HFFc6 (cell line): ENCODE measurements at regions not wholly inside any gene's neighbourhood (a gene's known extent, or its start where the extent isn't known, plus 50 kb on each side); places are given as distances from the start of the nearest gene placed in this dataset.

Experiments
- DNase-seq: peaks from one replicate; pipeline ENCODE4 v3.0.0-alpha.2; 2018
- H3K27ac Mint-ChIP-seq: 2 replicates; pipeline ENCODE4 v1.8.0; 2020; ENCODE audit warnings: mild to moderate bottlenecking, mixed read lengths
- H3K27me3 Mint-ChIP-seq: 2 replicates; pipeline ENCODE4 v1.8.0; 2021; ENCODE audit warnings: mild to moderate bottlenecking, moderate library complexity, mixed read lengths; ENCODE audit not compliant: insufficient read depth
- H3K36me3 Mint-ChIP-seq: 2 replicates; pipeline ENCODE4 v1.8.0; 2021; ENCODE audit warnings: low read depth, mixed read lengths
- H3K4me1 Mint-ChIP-seq: 2 replicates; pipeline ENCODE4 v1.8.0; 2020; ENCODE audit warnings: low read depth, mixed read lengths
- H3K4me3 Mint-ChIP-seq: 2 replicates; pipeline ENCODE4 v1.8.0; 2020; ENCODE audit warnings: mild to moderate bottlenecking, moderate library complexity, mixed read lengths
- H3K9me3 Mint-ChIP-seq: 2 replicates; pipeline ENCODE4 v1.8.0; 2020; ENCODE audit warnings: mild to moderate bottlenecking, mixed read lengths
- TF ChIP-seq, protein P1 (sequence below): fragments of 200-600 bp; sonication (generic); IDR thresholded peaks from 2 replicates; pipeline ENCODE4 v1.5.0; 2021; ENCODE audit warnings: antibody characterized with exemption, mild to moderate bottlenecking

DNA sequence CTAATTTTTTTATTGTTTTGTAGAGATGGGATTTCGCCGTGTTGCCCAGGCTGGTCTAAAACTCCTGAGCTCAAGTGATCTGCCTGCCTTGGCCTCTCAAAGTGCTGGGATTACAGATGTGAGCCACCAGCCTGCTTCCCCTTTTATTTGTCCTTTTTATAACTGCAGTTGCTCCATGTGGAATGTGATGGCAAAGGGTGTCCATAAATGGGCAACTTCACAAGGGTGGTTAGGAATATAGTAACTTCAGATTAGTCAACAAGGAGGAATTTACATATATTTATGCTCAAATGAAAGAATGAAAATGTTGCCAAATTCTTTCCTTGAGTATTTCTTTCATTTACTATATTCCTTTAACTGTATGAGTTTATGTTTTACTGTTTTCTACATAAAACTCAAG lies 182.9 kb downstream of the BACH1 start:
- H3K4me3 Mint-ChIP-seq, result no peak overlapping the region
- peaks cover 53% of the 10 kb centered on the region for H3K4me1 Mint-ChIP-seq
- no peaks in the 10 kb centered on the region; the same call in 1 of the 2 replicates for H3K27me3 Mint-ChIP-seq
- H3K36me3 Mint-ChIP-seq, result 0 out of 2 replicates have a peak, but pooled peaks cover 5% of the 10 kb centered on the region
- TF ChIP-seq, protein P1, sequence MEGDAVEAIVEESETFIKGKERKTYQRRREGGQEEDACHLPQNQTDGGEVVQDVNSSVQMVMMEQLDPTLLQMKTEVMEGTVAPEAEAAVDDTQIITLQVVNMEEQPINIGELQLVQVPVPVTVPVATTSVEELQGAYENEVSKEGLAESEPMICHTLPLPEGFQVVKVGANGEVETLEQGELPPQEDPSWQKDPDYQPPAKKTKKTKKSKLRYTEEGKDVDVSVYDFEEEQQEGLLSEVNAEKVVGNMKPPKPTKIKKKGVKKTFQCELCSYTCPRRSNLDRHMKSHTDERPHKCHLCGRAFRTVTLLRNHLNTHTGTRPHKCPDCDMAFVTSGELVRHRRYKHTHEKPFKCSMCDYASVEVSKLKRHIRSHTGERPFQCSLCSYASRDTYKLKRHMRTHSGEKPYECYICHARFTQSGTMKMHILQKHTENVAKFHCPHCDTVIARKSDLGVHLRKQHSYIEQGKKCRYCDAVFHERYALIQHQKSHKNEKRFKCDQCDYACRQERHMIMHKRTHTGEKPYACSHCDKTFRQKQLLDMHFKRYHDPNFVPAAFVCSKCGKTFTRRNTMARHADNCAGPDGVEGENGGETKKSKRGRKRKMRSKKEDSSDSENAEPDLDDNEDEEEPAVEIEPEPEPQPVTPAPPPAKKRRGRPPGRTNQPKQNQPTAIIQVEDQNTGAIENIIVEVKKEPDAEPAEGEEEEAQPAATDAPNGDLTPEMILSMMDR, result no peak
- H3K27ac Mint-ChIP-seq, result peak overlapping the region; percentile 32
- DNase-seq, result peak; percentile 43
- no peaks in the 10 kb centered on the region for H3K9me3 Mint-ChIP-seq

DNA sequence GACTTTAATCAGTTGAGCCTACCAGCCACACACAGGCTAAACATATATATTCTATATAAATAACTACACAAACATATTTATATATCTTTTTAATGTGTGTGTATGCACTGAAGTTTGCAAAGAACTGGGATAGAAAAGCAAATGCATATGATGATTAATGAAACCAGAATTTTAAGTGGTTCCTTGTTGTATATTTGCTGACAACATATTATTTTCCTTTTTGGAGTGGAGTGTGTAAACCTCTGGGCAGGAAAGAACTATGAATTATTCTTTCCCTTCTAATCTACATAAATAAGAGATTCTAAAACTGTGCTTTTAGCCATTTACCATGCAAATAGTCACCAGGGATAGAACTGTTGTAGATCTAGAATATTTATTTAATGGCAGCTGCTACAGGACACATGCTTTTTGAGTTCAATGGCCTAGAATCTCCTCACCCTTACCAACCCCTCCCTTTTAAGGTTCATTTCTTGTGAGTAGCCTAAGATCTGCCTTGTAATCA lies 187.6 kb downstream of the BACH1 start:
- no peaks in the 10 kb centered on the region for H3K36me3 Mint-ChIP-seq
- H3K9me3 Mint-ChIP-seq, result no peaks in the 10 kb centered on the region
- peaks cover 23% of the 10 kb centered on the region for H3K4me1 Mint-ChIP-seq
- H3K4me3 Mint-ChIP-seq, result no peak overlapping the region
- TF ChIP-seq, protein P1, result no peak
- no peak overlapping the region for H3K27ac Mint-ChIP-seq
- no peaks in the 10 kb centered on the region; the same call in 1 of the 2 replicates for H3K27me3 Mint-ChIP-seq
- no peak for DNase-seq
